HUES6 (cell line): ENCODE measurements at regions not wholly inside any gene's neighbourhood (a gene's known extent, or its start where the extent isn't known, plus 50 kb on each side); places are given as distances from the start of the nearest gene placed in this dataset.

Experiments used
- H3K27ac ChIP-seq: 2 replicates; pipeline ENCODE4 v1.7.0; 2013; ENCODE audit warnings: low read depth, mild to moderate bottlenecking, low read length, inconsistent platforms
- H3K27me3 ChIP-seq: 2 replicates; pipeline ENCODE4 v1.6.1; 2013; ENCODE audit warnings: low read length; ENCODE audit not compliant: control insufficient read depth, insufficient read depth
- H3K36me3 ChIP-seq: 2 replicates; pipeline ENCODE4 v1.6.1; 2013; ENCODE audit warnings: low read length; ENCODE audit not compliant: control insufficient read depth, insufficient read depth
- H3K4me1 ChIP-seq: 2 replicates; pipeline ENCODE4 v1.6.1; 2013; ENCODE audit warnings: low read length; ENCODE audit not compliant: control insufficient read depth, insufficient read depth
- H3K4me3 ChIP-seq: 2 replicates; pipeline ENCODE4 v1.5.1; 2013; ENCODE audit warnings: low read depth, low read length
- H3K9ac ChIP-seq: one replicate; pipeline ENCODE4 v1.6.1; 2013; ENCODE audit warnings: mild to moderate bottlenecking, low read length
- H3K9me3 ChIP-seq: 2 replicates; pipeline ENCODE4 v1.6.1; 2013; ENCODE audit warnings: low read depth, low read length; ENCODE audit not compliant: control insufficient read depth, insufficient read depth

DNA sequence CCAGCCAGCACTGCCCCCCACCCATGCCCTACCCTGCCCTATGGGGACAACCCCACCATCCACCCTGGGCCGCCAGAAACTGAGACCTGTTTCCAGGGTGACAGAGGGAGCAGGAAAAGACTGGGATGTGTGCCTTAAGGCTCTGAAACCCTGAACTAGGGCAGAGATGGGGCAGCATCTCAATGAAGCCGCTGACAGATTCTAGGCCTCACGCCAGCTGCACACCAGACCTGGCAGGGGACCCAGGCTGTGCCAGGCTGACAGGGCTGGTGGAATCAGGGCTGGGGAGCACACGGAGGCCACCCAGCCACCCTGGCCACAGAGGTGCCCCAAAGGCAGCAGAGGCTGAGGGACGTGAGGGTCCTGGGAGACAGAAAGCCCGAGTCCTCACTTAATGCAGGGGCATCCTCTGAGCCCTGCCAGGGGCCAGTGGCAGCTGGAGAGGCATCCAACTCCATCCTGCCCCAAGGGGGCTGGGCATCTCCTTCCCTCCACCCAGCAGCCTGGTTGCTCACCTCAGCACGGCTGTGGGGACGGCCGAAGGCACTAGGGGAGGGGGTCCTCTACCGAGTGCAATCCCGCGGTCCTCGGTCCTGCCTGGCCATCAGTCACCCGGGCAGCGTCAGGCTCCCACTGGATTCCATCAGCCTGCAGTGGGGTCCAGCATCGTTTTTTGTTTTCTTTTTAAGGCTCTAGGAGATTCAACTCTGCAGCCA, 169.2 kb downstream of the ZFP36L2 start:
- no peak overlapping the region for H3K4me3 ChIP-seq
- H3K9me3 ChIP-seq = peaks cover 7% of the 10 kb centered on the region
- H3K27ac ChIP-seq = no peak overlapping the region
- no peaks in the 10 kb centered on the region for H3K36me3 ChIP-seq
- H3K9ac ChIP-seq = no peak overlapping the region
- no peaks in the 10 kb centered on the region for H3K27me3 ChIP-seq
- H3K4me1 ChIP-seq = peaks cover 17% of the 10 kb centered on the region

- H3K4me3 ChIP-seq = no peak overlapping the region
- H3K4me1 ChIP-seq = peaks cover 17% of the 10 kb centered on the region
- no peak overlapping the region for H3K27ac ChIP-seq
- no peak overlapping the region for H3K9ac ChIP-seq
- H3K36me3 ChIP-seq = no peaks in the 10 kb centered on the region
- H3K27me3 ChIP-seq = no peaks in the 10 kb centered on the region
- H3K9me3 ChIP-seq = no peaks in the 10 kb centered on the region
These were observed 170.4 kb downstream of the ZFP36L2 start for GRCh38 chr2:43055985-43056384.

DNA sequence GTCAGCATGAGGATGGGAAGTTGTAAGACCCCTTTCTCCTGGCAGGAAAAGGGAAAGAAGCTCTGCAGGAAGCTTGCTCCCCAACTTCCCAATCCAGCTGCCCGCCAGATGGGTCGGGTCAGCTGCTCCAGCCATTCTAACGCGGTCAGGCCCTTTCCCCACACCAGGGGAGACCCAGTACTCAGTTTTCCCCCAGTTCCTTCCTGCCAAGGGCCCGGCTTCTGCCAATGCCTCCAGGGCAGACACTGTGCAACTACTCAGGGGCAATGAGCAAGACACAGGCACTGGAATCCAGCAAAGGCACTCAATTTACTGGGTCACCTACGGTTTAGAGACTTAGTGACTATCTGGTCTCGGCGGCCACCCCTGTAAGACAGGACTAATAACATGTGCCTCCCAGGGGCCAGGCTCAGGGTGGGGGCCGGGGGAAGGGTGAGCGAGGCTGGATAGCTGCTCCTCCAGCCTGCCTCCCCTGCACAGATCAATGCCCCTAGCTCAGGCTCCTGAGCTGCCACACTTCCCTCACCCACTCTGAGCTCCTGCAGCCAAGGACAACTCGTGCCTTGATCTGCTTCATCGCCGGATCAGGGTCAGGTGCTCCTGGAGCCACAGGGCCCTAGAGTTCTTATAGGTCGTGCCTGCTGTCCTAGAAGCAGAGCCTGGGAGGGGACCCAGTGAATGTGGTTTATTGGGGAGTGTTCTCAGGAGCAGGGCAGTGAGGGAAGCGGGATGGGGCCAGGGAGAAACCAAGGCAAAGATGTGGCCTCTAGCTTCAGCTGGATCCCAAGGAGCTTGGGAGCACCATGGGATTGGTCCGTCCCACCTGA, 171.1 kb downstream of the ZFP36L2 start:
- H3K27ac ChIP-seq = no peak overlapping the region
- no peaks in the 10 kb centered on the region for H3K36me3 ChIP-seq
- no peaks in the 10 kb centered on the region for H3K27me3 ChIP-seq
- H3K4me1 ChIP-seq = peaks cover 21% of the 10 kb centered on the region
- no peak overlapping the region for H3K4me3 ChIP-seq
- H3K9ac ChIP-seq = no peak overlapping the region
- H3K9me3 ChIP-seq = no peaks in the 10 kb centered on the region

GRCh38 chr2:43054367-43054766, 172.0 kb downstream of the ZFP36L2 start:
- H3K9ac ChIP-seq = no peak overlapping the region
- H3K27ac ChIP-seq = no peak overlapping the region
- H3K9me3 ChIP-seq = no peaks in the 10 kb centered on the region
- H3K4me3 ChIP-seq = no peak overlapping the region
- peaks cover 21% of the 10 kb centered on the region for H3K4me1 ChIP-seq
- no peaks in the 10 kb centered on the region for H3K27me3 ChIP-seq
- no peaks in the 10 kb centered on the region for H3K36me3 ChIP-seq

GRCh38 chr2:43052944-43053306, 173.5 kb downstream of the ZFP36L2 start:
- Histone ChIP-seq H3K4me1 (peaks cover 13% of the 10 kb centered on the region), H3K4me3 (no peak overlapping the region), H3K9me3 (no peaks in the 10 kb centered on the region), H3K9ac (no peak overlapping the region), H3K36me3 (no peaks in the 10 kb centered on the region), H3K27me3 (no peaks in the 10 kb centered on the region), H3K27ac (no peak overlapping the region)

- peaks cover 7% of the 10 kb centered on the region; the same call in 1 of the 2 replicates for H3K4me1 ChIP-seq
- no peak overlapping the region for H3K4me3 ChIP-seq
- H3K36me3 ChIP-seq = no peaks in the 10 kb centered on the region
- no peak overlapping the region for H3K9ac ChIP-seq
- no peaks in the 10 kb centered on the region for H3K27me3 ChIP-seq
- no peak overlapping the region for H3K27ac ChIP-seq
- H3K9me3 ChIP-seq = no peaks in the 10 kb centered on the region
These were observed 174.0 kb downstream of the ZFP36L2 start for GRCh38 chr2:43052204-43052943.

DNA sequence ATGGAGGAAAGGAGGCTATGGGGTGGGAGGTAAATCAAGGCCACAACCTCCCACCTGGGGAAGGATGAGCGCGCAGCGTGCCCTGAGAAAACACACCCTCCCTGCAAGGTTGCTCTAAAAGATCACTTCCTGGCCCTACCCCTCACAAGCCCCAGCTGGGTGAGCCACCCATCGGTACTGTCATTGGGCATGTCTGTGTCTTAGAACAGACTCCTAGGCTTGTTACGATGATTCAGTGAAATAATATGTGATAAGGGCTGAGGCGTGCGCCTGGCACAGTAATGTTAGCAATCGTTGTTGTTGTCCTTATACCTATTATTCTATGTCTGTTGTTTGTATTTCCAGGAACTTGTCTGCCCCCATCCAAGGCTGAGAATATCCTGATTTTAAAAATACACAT, 175.1 kb downstream of the ZFP36L2 start:
- Histone ChIP-seq H3K9me3 (no peaks in the 10 kb centered on the region), H3K36me3 (no peaks in the 10 kb centered on the region), H3K4me3 (no peak overlapping the region), H3K9ac (no peak overlapping the region), H3K4me1 (peaks cover 12% of the 10 kb centered on the region), H3K27ac (no peak overlapping the region), H3K27me3 (no peaks in the 10 kb centered on the region)

DNA sequence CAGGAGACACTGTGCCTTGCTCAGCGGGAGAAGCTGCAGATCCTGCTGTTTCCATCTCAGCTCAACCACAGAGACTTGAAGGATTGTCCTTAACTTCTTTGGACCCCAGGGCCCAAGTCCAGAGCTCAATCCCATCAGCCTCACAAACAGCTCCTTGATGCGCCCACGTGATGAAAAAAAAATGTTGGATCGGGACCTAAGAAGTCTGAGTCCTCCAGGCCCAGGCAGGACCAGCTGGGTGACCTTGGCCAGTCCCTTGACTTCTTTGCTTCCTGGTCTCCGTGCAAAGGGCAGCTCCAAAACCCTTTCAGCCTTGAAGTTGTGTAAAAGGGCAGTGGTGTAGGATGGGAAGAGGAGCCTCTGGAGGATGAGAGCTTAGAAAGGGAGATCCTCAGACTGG, 175.5 kb downstream of the ZFP36L2 start:
- Histone ChIP-seq H3K9ac (no peak overlapping the region), H3K4me1 (peaks cover 15% of the 10 kb centered on the region)

GRCh38 chr2:43049836-43050801, 176.3 kb downstream of the ZFP36L2 start:
- no peaks in the 10 kb centered on the region for H3K27me3 ChIP-seq
- no peaks in the 10 kb centered on the region for H3K36me3 ChIP-seq
- H3K4me1 ChIP-seq = peaks cover 15% of the 10 kb centered on the region
- no peak overlapping the region for H3K4me3 ChIP-seq
- H3K27ac ChIP-seq = no peak overlapping the region
- H3K9me3 ChIP-seq = no peaks in the 10 kb centered on the region
- H3K9ac ChIP-seq = no peak overlapping the region

More for the DNA sequence above, 175.5 kb downstream of the ZFP36L2 start:
- H3K27me3 ChIP-seq = no peaks in the 10 kb centered on the region
- H3K4me3 ChIP-seq = no peak overlapping the region
- no peaks in the 10 kb centered on the region for H3K9me3 ChIP-seq
- no peaks in the 10 kb centered on the region for H3K36me3 ChIP-seq
- no peak overlapping the region for H3K27ac ChIP-seq

DNA sequence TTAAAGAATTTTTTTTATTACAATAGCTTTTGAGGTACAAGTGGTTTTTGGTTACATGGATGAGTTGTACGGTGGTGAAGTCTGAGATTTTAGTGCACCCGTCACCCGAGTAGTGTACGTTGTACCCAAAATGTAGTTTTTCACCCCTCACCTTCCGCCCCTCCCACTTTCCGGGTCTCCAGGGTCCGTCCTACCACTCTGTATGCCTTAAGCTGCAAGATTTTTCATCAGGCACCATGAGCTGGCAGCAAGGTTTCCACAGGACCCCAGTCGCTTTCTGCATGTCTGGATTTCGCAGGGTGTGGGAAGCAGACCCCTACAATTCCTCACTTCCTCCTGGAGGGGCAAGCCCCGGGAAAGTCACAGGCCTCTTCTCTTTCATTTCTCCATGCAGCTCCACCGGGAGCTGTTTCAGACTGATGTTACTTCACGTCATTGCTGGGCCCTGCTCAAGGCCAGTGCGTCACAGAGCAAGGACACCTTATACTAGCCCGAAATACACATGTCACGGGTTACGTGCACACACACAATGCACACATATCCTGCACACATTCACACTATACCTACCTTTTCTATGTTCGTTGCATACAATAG, 179.1 kb downstream of the ZFP36L2 start:
- Histone ChIP-seq H3K4me3 (no peak overlapping the region), H3K27me3 (no peaks in the 10 kb centered on the region), H3K9me3 (no peaks in the 10 kb centered on the region), H3K9ac (no peak overlapping the region), H3K4me1 (peaks cover 26% of the 10 kb centered on the region), H3K36me3 (no peaks in the 10 kb centered on the region), H3K27ac (no peak overlapping the region)
